Right lobe of liver (tissue), 6 donors: ENCODE measurements at regions not wholly inside any gene's neighbourhood (a gene's known extent, or its start where the extent isn't known, plus 50 kb on each side); places are given as distances from the start of the nearest gene placed in this dataset.

Source experiments
- ATAC-seq, 4 donors: fragments of 200-7000 bp; cut with Tn5 transposase; one replicate each; pipeline ENCODE4 v1.9.1; 2020; ENCODE audit warnings: mild to moderate bottlenecking in 4 of 4, moderate library complexity in 4 of 4
- DNase-seq, 3 donors: peaks; one replicate each; pipeline ENCODE4 v3.0.0-alpha.2; 2020
- H3K27ac ChIP-seq, 3 donors: fragments of 200-600 bp; one replicate each; pipeline ENCODE4 v1.8.0; 2022
- H3K27me3 ChIP-seq, 2 donors: fragments of 200-600 bp; one replicate each; pipeline ENCODE4 v1.8.0; 2022
- H3K36me3 ChIP-seq, 4 donors: fragments of 200-600 bp; sonication (generic) in 1 of 4; one replicate each; pipeline versions ENCODE4 v1.5.1 to v1.8.0; 2017 to 2022; ENCODE audit warnings: control low read depth in 1 of 4
- H3K4me1 ChIP-seq, 4 donors: fragments of 200-600 bp; sonication (generic) in 1 of 4; one replicate each; pipeline versions ENCODE4 v1.5.1 to v1.8.0; 2017 to 2022; ENCODE audit warnings: control low read depth in 1 of 4
- H3K4me3 ChIP-seq, 3 donors: fragments of 200-600 bp; one replicate each; pipeline ENCODE4 v1.8.0; 2022
- H3K9me3 ChIP-seq, 4 donors: fragments of 200-600 bp; sonication (generic) in 1 of 4; one replicate each; pipeline versions ENCODE4 v1.5.1 to v1.8.0; 2017 to 2022; ENCODE audit warnings: control low read depth in 1 of 4
- POLR2A ChIP-seq: fragments of 450-650 bp; IDR thresholded peaks from one replicate; pipeline ENCODE4 v1.6.1; 2017; ENCODE audit warnings: antibody characterized with exemption, mild to moderate bottlenecking
- WGBS: methylation state at CpG from one replicate; pipeline ENCODE4 v1.1.6; 2018; ENCODE audit warnings: low coverage, low lambda C conversion rate; ENCODE audit not compliant: insufficient coverage; ENCODE audit errors: missing lambda C conversion rate; 5-methylcytosine and 5-hydroxymethylcytosine counted together
- intact Hi-C, 2 donors: fragments of 100-400 bp; cut with DNase I; formaldehyde crosslinking; loops; one replicate each; pipeline versions ENCODE4 v1.11.2 to v1.14.1; 2022
- TF ChIP-seq, protein P1 (sequence below), 4 donors: fragments of 200-600 bp in 3 of 4; fragments of 450-650 bp in 1 of 4; IDR thresholded peaks; one replicate each; pipeline versions ENCODE4 v1.5.1 to v1.8.0; 2016 to 2022; ENCODE audit warnings: antibody characterized with exemption in 4 of 4, mild to moderate bottlenecking in 2 of 4
- donor health status: DM: no; HTN: yes; CAD: no.
- donor health status: DM: no; HTN: no; CAD: no.
- donor health status: DM: no; HTN: no; CAD: no.
- donor health status: DM: no; HTN: yes; CAD: no.
- donor health status: DM: no; HTN: yes; CAD: no.

DNA sequence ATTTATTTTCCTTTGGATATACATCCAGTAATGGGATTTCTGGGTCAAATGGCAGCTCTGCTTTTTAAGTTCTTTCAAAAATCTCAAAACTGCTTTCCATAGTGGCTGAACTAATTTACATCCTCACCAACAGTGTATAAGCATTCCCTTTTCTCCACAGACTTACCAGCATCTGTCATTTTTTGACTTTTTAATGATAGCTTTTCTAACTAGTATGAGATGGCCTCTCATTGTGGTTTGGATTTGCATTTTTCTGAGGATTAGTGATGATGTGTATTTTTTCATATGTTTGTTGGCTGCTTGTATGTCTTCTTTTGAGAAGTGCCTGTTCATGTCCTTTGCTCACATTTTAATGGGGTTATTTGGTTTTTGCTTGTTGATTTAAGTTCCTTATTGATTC is 90.0 kb upstream of the HMHB1 start:
- intact Hi-C loops: no loop called here
- no peak for DNase-seq
- no peaks in the 10 kb centered on the region for H3K27me3 ChIP-seq
- no peaks in the 10 kb centered on the region for H3K9me3 ChIP-seq
- H3K4me1 ChIP-seq: no peaks in the 10 kb centered on the region
- H3K4me3 ChIP-seq: no peak overlapping the region
- no peaks in the 10 kb centered on the region for H3K36me3 ChIP-seq
- no peak overlapping the region for H3K27ac ChIP-seq
- no peak for ATAC-seq
- TF ChIP-seq, protein P1, sequence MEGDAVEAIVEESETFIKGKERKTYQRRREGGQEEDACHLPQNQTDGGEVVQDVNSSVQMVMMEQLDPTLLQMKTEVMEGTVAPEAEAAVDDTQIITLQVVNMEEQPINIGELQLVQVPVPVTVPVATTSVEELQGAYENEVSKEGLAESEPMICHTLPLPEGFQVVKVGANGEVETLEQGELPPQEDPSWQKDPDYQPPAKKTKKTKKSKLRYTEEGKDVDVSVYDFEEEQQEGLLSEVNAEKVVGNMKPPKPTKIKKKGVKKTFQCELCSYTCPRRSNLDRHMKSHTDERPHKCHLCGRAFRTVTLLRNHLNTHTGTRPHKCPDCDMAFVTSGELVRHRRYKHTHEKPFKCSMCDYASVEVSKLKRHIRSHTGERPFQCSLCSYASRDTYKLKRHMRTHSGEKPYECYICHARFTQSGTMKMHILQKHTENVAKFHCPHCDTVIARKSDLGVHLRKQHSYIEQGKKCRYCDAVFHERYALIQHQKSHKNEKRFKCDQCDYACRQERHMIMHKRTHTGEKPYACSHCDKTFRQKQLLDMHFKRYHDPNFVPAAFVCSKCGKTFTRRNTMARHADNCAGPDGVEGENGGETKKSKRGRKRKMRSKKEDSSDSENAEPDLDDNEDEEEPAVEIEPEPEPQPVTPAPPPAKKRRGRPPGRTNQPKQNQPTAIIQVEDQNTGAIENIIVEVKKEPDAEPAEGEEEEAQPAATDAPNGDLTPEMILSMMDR (IDR thresholded peaks at IDR 0.05): no peak
- no peak for TF ChIP-seq POLR2A

DNA sequence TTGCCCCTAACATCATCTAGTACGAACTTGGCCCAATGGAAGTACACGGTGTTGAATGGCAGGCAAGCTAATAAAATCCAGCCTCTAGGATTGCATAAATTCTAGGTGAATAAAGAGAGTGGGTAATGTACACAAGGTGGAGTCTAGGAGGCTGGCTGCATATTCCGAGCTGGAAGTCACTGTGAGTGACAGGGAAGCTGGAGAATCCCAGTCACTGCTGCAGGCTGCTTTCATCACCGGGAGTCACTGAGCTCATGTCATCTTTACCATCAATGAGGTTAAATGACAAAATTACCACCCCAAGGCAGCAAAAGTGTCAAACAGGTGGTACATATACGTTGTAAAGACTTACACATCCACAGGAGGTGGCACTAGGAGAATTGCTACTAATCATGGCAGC is 91.3 kb upstream of the HMHB1 start:
- Histone ChIP-seq H3K9me3 (no peaks in the 10 kb centered on the region), H3K27me3 (no peaks in the 10 kb centered on the region), H3K27ac (no peak overlapping the region), H3K4me1 (no peaks in the 10 kb centered on the region), H3K36me3 (no peaks in the 10 kb centered on the region), H3K4me3 (no peak overlapping the region)
- intact Hi-C loops: no loop called here
- no peak for ATAC-seq
- DNase-seq: no peak
- TF ChIP-seq, protein P1 (IDR thresholded peaks at IDR 0.05): no peak
- 55% methylated on average over 5 of the region's 5 CpGs for WGBS

GRCh38 chr5:143717400-143717799 is 94.6 kb upstream of the HMHB1 start:
- DNase-seq: no peak
- no peak overlapping the region for H3K27ac ChIP-seq
- TF ChIP-seq, protein P1 (IDR thresholded peaks at IDR 0.05): no peak
- no peak for TF ChIP-seq POLR2A
- ATAC-seq: no peak
- no peaks in the 10 kb centered on the region for H3K4me1 ChIP-seq
- H3K4me3 ChIP-seq: no peak overlapping the region
- intact Hi-C loops: no loop called here
- 36% methylated on average over 2 of the region's 2 CpGs for WGBS
- no peaks in the 10 kb centered on the region for H3K9me3 ChIP-seq
- no peaks in the 10 kb centered on the region for H3K36me3 ChIP-seq
- no peaks in the 10 kb centered on the region for H3K27me3 ChIP-seq

- DNase-seq (no peak), ATAC-seq (no peak)
- H3K36me3 ChIP-seq: no peaks in the 10 kb centered on the region
- H3K27me3 ChIP-seq: no peaks in the 10 kb centered on the region
- H3K9me3 ChIP-seq: no peaks in the 10 kb centered on the region
- no peak overlapping the region for H3K4me3 ChIP-seq
- intact Hi-C loops: no loop called here
- no peaks in the 10 kb centered on the region for H3K4me1 ChIP-seq
- no peak for TF ChIP-seq POLR2A
- TF ChIP-seq, protein P1 (IDR thresholded peaks at IDR 0.05): no peak
- 60% methylated on average over 4 of the region's 4 CpGs for WGBS
- H3K27ac ChIP-seq: no peak overlapping the region
Observed at GRCh38 chr5:143716881-143717280, 95.1 kb upstream of the HMHB1 start.

DNA sequence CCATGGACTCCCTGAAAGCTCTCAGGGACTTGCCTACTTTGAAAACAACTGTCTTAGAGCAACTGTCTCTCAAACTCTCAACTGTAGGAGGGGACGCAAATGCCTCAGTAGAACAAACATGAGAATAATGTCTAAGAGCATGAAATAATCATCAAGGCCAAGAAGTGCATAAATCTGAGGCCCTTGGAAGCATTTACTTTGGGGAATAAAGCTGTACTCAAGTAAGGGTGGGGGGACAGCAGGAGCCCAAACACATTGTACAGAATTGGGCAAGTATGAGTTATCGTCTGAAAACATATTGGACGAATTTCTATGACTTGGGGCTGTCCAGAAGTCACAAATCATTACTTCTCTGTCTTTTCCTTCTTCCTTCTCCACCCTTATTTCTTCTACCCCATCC is 96.3 kb upstream of the HMHB1 start:
- Histone ChIP-seq H3K36me3 (no peaks in the 10 kb centered on the region), H3K9me3 (no peaks in the 10 kb centered on the region), H3K4me1 (no peaks in the 10 kb centered on the region), H3K27me3 (no peaks in the 10 kb centered on the region), H3K4me3 (no peak overlapping the region), H3K27ac (no peak overlapping the region)
- no peak for DNase-seq
- WGBS: 84% methylated on average over 3 of the region's 3 CpGs
- intact Hi-C loops: no loop called here
- TF ChIP-seq, protein P1 (IDR thresholded peaks at IDR 0.05): no peak
- no peak for TF ChIP-seq POLR2A
- no peak for ATAC-seq
